ENCODE measurements at regions not wholly inside any gene's neighbourhood (a gene's known extent, or its start where the extent isn't known, plus 50 kb on each side); places are given as distances from the start of the nearest gene placed in this dataset.
"Not testable (repeated sequence)": the region's sequence is repeated elsewhere in the genome, so short reads cannot be mapped to it uniquely, and the experiment has no call there.

- H3K27ac ChIP-seq = no peak overlapping the region
These were observed 98.0 kb upstream of the NR5A2 start for GRCh38 chr1:199929556-199929955.

GRCh38 chr1:199930067-199930466 is 97.4 kb upstream of the NR5A2 start:
- H3K4me1 ChIP-seq; H3K27ac ChIP-seq; H3K36me3 ChIP-seq; DNase-seq; H3K4me3 ChIP-seq; H3K9me3 ChIP-seq; H3K27me3 ChIP-seq; intact Hi-C loops (cut with DNase I; ENCODE audit: low total_unique reads): not testable (repeated sequence)

More at GRCh38 chr1:199929556-199929955, 98.0 kb upstream of the NR5A2 start:
- intact Hi-C loops (cut with DNase I; ENCODE audit: low total_unique reads) = no loop called here
- Histone ChIP-seq H3K4me1 (no peaks in the 10 kb centered on the region), H3K9me3 (no peaks in the 10 kb centered on the region), H3K36me3 (no peaks in the 10 kb centered on the region), H3K4me3 (no peak overlapping the region), H3K27me3 (no peaks in the 10 kb centered on the region)
- no peak for DNase-seq
- TF ChIP-seq CTCF (IDR thresholded peaks at IDR 0.05) (no peak), POLR2A (IDR thresholded peaks at IDR 0.05) (no peak)

GRCh38 chr1:199931666-199932377 is 95.7 kb upstream of the NR5A2 start:
- H3K9me3 ChIP-seq = no peaks in the 10 kb centered on the region
- no peaks in the 10 kb centered on the region for H3K36me3 ChIP-seq
- TF ChIP-seq CTCF (IDR thresholded peaks at IDR 0.05) = no peak
- no peak for TF ChIP-seq POLR2A (IDR thresholded peaks at IDR 0.05)
- no peaks in the 10 kb centered on the region for H3K27me3 ChIP-seq
- no peak overlapping the region for H3K27ac ChIP-seq
- DNase-seq = no peak
- no peaks in the 10 kb centered on the region for H3K4me1 ChIP-seq
- H3K4me3 ChIP-seq = no peak overlapping the region
- intact Hi-C loops (cut with DNase I; ENCODE audit: low total_unique reads) = no loop called here

GRCh38 chr1:199932462-199932861 is 95.0 kb upstream of the NR5A2 start:
- H3K4me1 ChIP-seq = no peaks in the 10 kb centered on the region
- intact Hi-C loops (cut with DNase I; ENCODE audit: low total_unique reads) = no loop called here
- no peak overlapping the region for H3K27ac ChIP-seq
- TF ChIP-seq POLR2A (IDR thresholded peaks at IDR 0.05) = no peak
- TF ChIP-seq CTCF (IDR thresholded peaks at IDR 0.05) = no peak
- DNase-seq = no peak
- H3K4me3 ChIP-seq = no peak overlapping the region
- no peaks in the 10 kb centered on the region for H3K36me3 ChIP-seq
- H3K27me3 ChIP-seq = no peaks in the 10 kb centered on the region
- no peaks in the 10 kb centered on the region for H3K9me3 ChIP-seq

- TF ChIP-seq CTCF (IDR thresholded peaks at IDR 0.05) = no peak
- no peak for TF ChIP-seq POLR2A (IDR thresholded peaks at IDR 0.05)
- no peak overlapping the region for H3K27ac ChIP-seq
- H3K4me3 ChIP-seq = no peak overlapping the region
- H3K9me3 ChIP-seq = no peaks in the 10 kb centered on the region
- DNase-seq = no peak
- no peaks in the 10 kb centered on the region for H3K4me1 ChIP-seq
- H3K36me3 ChIP-seq = no peaks in the 10 kb centered on the region
- no peaks in the 10 kb centered on the region for H3K27me3 ChIP-seq
- intact Hi-C loops (cut with DNase I; ENCODE audit: low total_unique reads) = no loop called here
These were observed 91.1 kb upstream of the NR5A2 start for GRCh38 chr1:199936441-199936840.

- H3K4me1 ChIP-seq = no peaks in the 10 kb centered on the region
- no peaks in the 10 kb centered on the region for H3K27me3 ChIP-seq
- H3K4me3 ChIP-seq = no peak overlapping the region
- H3K9me3 ChIP-seq = no peaks in the 10 kb centered on the region
- no peaks in the 10 kb centered on the region for H3K36me3 ChIP-seq
- TF ChIP-seq POLR2A (IDR thresholded peaks at IDR 0.05) (no peak), CTCF (IDR thresholded peaks at IDR 0.05) (no peak)
- intact Hi-C loops (cut with DNase I; ENCODE audit: low total_unique reads) = no loop called here
- no peak overlapping the region for H3K27ac ChIP-seq
- DNase-seq = no peak
These were observed 90.3 kb upstream of the NR5A2 start for GRCh38 chr1:199937161-199937560.
